Stimulated activated naive B cell treated with anti-CD40 and anti-IgM and Interleukin-4, amounts not matched to agents 10 μg/mL and 1 μg/mL and 100 μg/mL, for 72 hours (primary cell): ENCODE measurements at regions not wholly inside any gene's neighbourhood (a gene's known extent, or its start where the extent isn't known, plus 50 kb on each side); places are given as distances from the start of the nearest gene placed in this dataset.
"Not testable (repeated sequence)": the region's sequence is repeated elsewhere in the genome, so short reads cannot be mapped to it uniquely, and the experiment has no call there.

ENCODE experiments used
- ATAC-seq, 2 donors: fragments of 150-1000 bp; cut with Tn5 transposase; replicated peaks; 2 replicates each; pipeline ENCODE4 v1.10.0; 2021; ENCODE audit warnings: moderate library complexity in 1 of 2
- DNase-seq: peaks from one replicate; pipeline ENCODE4 v3.0.0; 2021
- H3K27ac Mint-ChIP-seq: one replicate; pipeline ENCODE4 v1.8.0; 2022; ENCODE audit warnings: mild to moderate bottlenecking, mixed read lengths
- H3K27me3 Mint-ChIP-seq, 2 donors: one replicate each; pipeline ENCODE4 v1.8.0; 2022; ENCODE audit warnings: mixed read lengths in 2 of 2
- H3K36me3 Mint-ChIP-seq, 2 donors: one replicate each; pipeline ENCODE4 v1.8.0; 2022; ENCODE audit warnings: mixed read lengths in 2 of 2, mild to moderate bottlenecking in 1 of 2
- H3K4me1 Mint-ChIP-seq, 2 donors: one replicate each; pipeline ENCODE4 v1.8.0; 2022; ENCODE audit warnings: mixed read lengths in 2 of 2, mild to moderate bottlenecking in 1 of 2
- H3K4me3 Mint-ChIP-seq, 2 donors: one replicate each; pipeline ENCODE4 v1.8.0; 2022; ENCODE audit warnings: mild to moderate bottlenecking in 2 of 2, mixed read lengths in 2 of 2, moderate library complexity in 1 of 2
- H3K9me3 Mint-ChIP-seq, 2 donors: one replicate each; pipeline ENCODE4 v1.8.0; 2022; ENCODE audit warnings: mixed read lengths in 2 of 2, mild to moderate bottlenecking in 1 of 2

GRCh38 chr15:84400017-84400740, 164.6 kb downstream of the GOLGA6L4 start:
- H3K36me3 Mint-ChIP-seq = no peaks in the 10 kb centered on the region
- H3K4me3 Mint-ChIP-seq = no peak overlapping the region
- H3K4me1 Mint-ChIP-seq = no peaks in the 10 kb centered on the region
- no peaks in the 10 kb centered on the region for H3K9me3 Mint-ChIP-seq
- H3K27ac Mint-ChIP-seq = no peak overlapping the region
- ATAC-seq = no peak
- H3K27me3 Mint-ChIP-seq = peaks cover 4 to 7% of the 10 kb centered on the region in 2 donors
- DNase-seq = no peak

- Mint-ChIP-seq H3K27me3 (peaks cover 4 to 7% of the 10 kb centered on the region in 2 donors), H3K36me3 (no peaks in the 10 kb centered on the region), H3K4me1 (no peaks in the 10 kb centered on the region), H3K9me3 (no peaks in the 10 kb centered on the region), H3K4me3 (no peak overlapping the region), H3K27ac (no peak overlapping the region)
- DNase-seq (no peak), ATAC-seq (no peak)
Measured at GRCh38 chr15:84400820-84401219, 165.2 kb downstream of the GOLGA6L4 start.

DNA sequence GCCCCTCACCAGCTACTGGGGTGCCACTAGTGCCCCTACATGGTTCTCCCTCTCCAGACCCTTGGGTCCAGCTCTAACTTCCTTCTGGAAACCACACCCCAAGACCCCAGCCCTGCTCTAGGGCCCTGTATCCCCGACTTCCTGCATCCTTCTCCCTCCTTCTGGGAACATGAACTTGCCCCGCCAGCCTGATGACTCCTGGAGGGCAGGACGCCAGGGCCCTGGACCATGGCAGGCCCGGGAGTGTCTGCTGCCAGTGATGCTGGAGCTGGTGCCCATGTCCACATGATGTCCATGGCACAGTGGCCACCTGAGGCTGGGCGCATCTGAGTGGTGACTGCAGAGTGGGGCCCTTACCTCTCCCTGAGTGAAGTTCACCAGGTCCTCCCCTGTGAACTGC, 165.9 kb downstream of the GOLGA6L4 start:
- not testable (repeated sequence) for H3K27ac Mint-ChIP-seq, DNase-seq, H3K4me1 Mint-ChIP-seq, ATAC-seq, H3K36me3 Mint-ChIP-seq, H3K4me3 Mint-ChIP-seq, H3K9me3 Mint-ChIP-seq, H3K27me3 Mint-ChIP-seq

- not testable (repeated sequence) for H3K4me1 Mint-ChIP-seq, H3K4me3 Mint-ChIP-seq, H3K9me3 Mint-ChIP-seq, H3K27me3 Mint-ChIP-seq, ATAC-seq, DNase-seq, H3K36me3 Mint-ChIP-seq, H3K27ac Mint-ChIP-seq
Measured at GRCh38 chr15:84401891-84402840, 166.6 kb downstream of the GOLGA6L4 start.

GRCh38 chr15:84402856-84403608, 167.5 kb downstream of the GOLGA6L4 start:
- no peaks in the 10 kb centered on the region for H3K9me3 Mint-ChIP-seq
- H3K27ac Mint-ChIP-seq = no peak overlapping the region
- peaks cover 0 to 7% of the 10 kb centered on the region in 2 donors for H3K27me3 Mint-ChIP-seq
- H3K4me1 Mint-ChIP-seq = no peaks in the 10 kb centered on the region
- no peak for ATAC-seq
- no peak overlapping the region for H3K4me3 Mint-ChIP-seq
- DNase-seq = no peak
- H3K36me3 Mint-ChIP-seq = no peaks in the 10 kb centered on the region

DNA sequence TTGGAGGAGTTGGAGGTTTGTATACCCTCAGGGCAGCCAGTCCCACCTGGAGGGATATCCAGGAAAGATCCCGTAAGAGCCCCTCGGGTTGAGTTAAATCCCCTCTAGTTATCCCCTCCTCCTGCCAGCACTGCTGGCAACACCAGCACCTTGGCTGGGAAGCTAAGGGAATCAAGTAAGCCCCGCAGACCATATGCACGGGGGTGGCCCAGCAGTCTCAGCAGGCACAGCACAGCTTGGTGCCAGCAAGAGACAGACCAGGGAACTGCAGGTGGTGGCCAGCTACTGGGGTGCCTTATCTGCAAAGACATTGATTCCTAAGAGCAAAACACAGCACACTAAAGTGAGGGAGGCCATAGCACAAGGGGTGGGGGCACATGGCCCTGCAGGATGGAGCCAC, 173.8 kb downstream of the GOLGA6L4 start:
- not testable (repeated sequence) for DNase-seq, ATAC-seq, H3K27me3 Mint-ChIP-seq, H3K4me3 Mint-ChIP-seq, H3K36me3 Mint-ChIP-seq, H3K27ac Mint-ChIP-seq, H3K4me1 Mint-ChIP-seq, H3K9me3 Mint-ChIP-seq

DNA sequence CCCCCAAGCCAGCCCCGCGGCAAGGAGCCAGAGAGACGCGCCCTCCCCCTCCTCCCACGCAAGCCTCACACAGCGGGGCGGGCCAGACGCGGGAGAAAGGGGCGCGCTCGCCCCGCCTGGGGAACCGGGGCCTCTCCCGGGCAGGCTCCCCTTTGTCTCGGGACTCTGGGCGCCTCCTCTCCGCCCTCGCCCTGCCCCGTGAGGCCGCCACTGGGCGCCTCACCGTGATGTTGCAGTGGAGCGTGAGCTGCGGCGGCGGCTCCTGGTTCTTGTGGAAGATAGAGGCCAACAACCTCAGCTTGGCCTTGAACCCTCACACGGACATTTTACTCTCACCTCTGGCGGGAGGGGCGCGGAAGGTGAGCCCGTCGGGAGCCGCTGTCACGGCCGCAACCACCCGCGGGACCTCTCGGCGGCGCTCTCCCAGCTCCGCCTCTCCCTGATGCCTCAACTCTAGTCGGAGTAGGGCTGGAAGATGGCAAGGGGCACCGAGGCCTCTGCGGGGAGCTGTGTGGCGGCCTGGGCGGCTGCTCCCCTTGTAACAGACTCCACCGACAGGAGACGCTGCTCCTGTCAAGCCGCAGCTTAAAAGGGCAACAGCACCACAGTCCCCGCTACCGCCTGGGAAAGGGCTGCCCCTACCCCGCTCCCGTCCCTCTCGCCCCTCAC, 179.2 kb upstream of the ZSCAN2 start:
- not testable (repeated sequence) for DNase-seq, H3K27me3 Mint-ChIP-seq, ATAC-seq, H3K9me3 Mint-ChIP-seq, H3K36me3 Mint-ChIP-seq, H3K27ac Mint-ChIP-seq, H3K4me3 Mint-ChIP-seq, H3K4me1 Mint-ChIP-seq

DNA sequence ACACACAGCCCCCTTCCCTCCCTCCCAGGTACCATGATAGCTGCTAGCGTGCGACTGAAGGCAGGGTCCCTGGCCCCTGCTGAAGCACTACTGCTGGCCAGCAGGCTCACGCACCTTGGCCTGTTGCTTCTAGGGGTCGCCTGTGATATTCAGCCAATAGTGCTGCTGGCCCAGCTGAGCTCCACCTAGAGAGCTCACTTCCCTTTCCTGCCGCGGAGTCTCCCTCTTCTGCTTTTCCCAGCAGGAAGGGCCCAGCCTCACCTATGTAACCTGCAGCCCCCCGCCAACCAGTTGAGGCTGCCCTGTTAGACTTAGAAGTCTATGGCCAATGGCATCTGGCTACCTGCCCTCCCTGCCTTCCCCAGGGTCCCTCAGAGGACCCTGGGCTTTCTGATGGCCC, 175.5 kb upstream of the ZSCAN2 start:
- not testable (repeated sequence) for H3K4me1 Mint-ChIP-seq, DNase-seq, ATAC-seq, H3K36me3 Mint-ChIP-seq, H3K27ac Mint-ChIP-seq, H3K4me3 Mint-ChIP-seq, H3K9me3 Mint-ChIP-seq, H3K27me3 Mint-ChIP-seq

DNA sequence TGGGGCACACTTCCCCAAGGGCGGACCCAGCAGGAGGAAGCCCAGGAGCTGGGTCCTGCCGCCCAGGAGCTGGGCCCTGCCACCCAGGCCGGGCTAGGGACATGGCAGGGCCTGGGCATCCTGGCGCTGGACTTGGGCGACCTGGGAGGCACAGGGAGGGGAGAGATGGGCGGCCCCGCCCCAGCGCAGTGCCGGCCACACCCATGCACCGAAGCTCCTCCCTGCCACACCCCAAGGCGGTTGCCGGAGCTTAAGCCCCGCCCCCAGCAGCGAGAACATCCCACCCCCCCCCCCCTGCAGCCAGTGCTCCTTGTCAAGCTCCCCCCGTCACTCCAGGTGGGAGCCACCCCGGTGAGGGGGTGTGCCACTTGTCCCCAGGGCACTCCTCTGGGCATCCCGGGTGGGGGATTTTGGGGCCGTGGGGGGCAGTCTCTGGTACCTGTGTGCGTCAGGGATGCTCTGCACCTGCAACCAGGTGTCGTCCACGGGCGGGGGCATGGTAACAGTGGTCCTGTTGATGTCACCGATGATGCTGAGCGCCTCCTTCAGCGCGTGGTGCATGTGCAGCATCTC, 127.4 kb upstream of the ZSCAN2 start:
- DNase-seq, H3K27me3 Mint-ChIP-seq, H3K4me3 Mint-ChIP-seq, H3K4me1 Mint-ChIP-seq, H3K9me3 Mint-ChIP-seq, ATAC-seq, H3K36me3 Mint-ChIP-seq, H3K27ac Mint-ChIP-seq: not testable (repeated sequence)

GRCh38 chr15:84476364-84477033, 124.3 kb upstream of the ZSCAN2 start:
- not testable (repeated sequence) for H3K9me3 Mint-ChIP-seq

GRCh38 chr15:84477550-84477949, 123.3 kb upstream of the ZSCAN2 start:
- not testable (repeated sequence) for H3K27ac Mint-ChIP-seq, DNase-seq, H3K4me3 Mint-ChIP-seq, H3K27me3 Mint-ChIP-seq, H3K36me3 Mint-ChIP-seq, H3K9me3 Mint-ChIP-seq, H3K4me1 Mint-ChIP-seq
- ATAC-seq = peak; percentile 98 to 99

More at GRCh38 chr15:84476364-84477033, 124.3 kb upstream of the ZSCAN2 start:
- not testable (repeated sequence) for H3K4me1 Mint-ChIP-seq, H3K27me3 Mint-ChIP-seq, DNase-seq, H3K4me3 Mint-ChIP-seq, H3K36me3 Mint-ChIP-seq, ATAC-seq, H3K27ac Mint-ChIP-seq

- not testable (repeated sequence) for H3K27ac Mint-ChIP-seq, H3K4me3 Mint-ChIP-seq, H3K4me1 Mint-ChIP-seq, H3K9me3 Mint-ChIP-seq, DNase-seq, H3K27me3 Mint-ChIP-seq, H3K36me3 Mint-ChIP-seq
- peak; percentile 8 to 19 for ATAC-seq
Measured at GRCh38 chr15:84480174-84480681, 120.6 kb upstream of the ZSCAN2 start.

DNA sequence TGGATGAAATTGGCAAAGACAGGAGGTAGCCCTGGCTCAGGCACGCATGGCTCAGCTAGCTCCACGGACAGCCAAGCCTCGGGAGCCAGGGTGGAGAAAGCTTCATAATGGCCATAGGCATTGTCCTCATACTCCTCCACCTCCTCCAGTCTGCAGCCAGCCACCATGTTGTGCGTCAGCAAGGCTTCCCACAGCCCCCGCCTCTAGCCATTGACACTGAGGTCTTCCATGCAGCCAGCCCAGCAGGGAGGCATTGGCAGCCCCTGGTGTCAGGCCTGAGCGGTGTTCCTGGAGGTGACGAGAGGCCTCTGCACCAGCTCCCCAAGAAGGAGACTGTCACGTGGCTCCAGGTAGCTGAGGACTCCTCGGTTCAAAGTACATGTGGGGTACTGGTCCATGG, 117.0 kb upstream of the ZSCAN2 start:
- not testable (repeated sequence) for H3K27me3 Mint-ChIP-seq, H3K9me3 Mint-ChIP-seq, H3K27ac Mint-ChIP-seq, DNase-seq, H3K36me3 Mint-ChIP-seq, ATAC-seq, H3K4me3 Mint-ChIP-seq, H3K4me1 Mint-ChIP-seq
